ENCODE measurements at regions not wholly inside any gene's neighbourhood (a gene's known extent, or its start where the extent isn't known, plus 50 kb on each side); places are given as distances from the start of the nearest gene placed in this dataset.

DNA sequence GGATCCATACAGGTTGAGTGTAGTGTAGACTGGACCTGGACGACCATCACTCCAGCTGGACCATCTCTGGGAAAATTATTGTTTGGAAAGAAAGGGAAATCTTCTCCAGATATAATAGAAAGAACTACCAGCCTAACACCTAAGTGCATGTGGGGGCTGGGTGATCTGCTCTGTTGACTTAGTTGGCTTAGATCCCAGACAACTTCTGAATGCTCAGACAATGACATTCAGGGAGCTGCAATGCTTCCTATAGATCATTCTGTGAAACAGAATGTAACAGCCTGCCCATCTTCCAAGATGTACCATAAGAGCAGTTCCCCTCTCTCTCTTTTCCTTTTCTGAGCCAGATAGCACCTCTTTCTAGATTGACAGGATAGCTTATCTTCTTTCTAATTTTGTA is 572.8 kb upstream of the STXBP6 start:
- H3K9ac ChIP-seq, result no peak overlapping the region
- ChIA-PET POLR2A (no interaction called here), CTCF (no interaction called here)
- H3K4me1 ChIP-seq (ENCODE audit: control insufficient read depth in 1 of 2, insufficient read depth in 2 of 2, low read depth in 1 of 2, low read length in 1 of 2), result no peaks in the 10 kb centered on the region
- H3K9me2 ChIP-seq, result no peaks in the 10 kb centered on the region
- no peaks in the 10 kb centered on the region for H3K79me2 ChIP-seq (ENCODE audit: insufficient read depth)
- H3K4me3 ChIP-seq (ENCODE audit: low read depth in 2 of 2, low read length in 1 of 2), result no peak overlapping the region
- no peaks in the 10 kb centered on the region for H3K27me3 ChIP-seq (ENCODE audit: insufficient read depth)
- WGBS (ENCODE audit: low lambda C conversion rate), result 0% methylated on average over 1 of the region's 1 CpG
- no peaks in the 10 kb centered on the region for H3F3A ChIP-seq (replicated peaks; ENCODE audit: insufficient read depth)
- no peak for DNase-seq
- no peak overlapping the region for H2AFZ ChIP-seq (ENCODE audit: low read depth)
- no peaks in the 10 kb centered on the region for H3K36me3 ChIP-seq (replicated peaks in 1 of 2; ENCODE audit: control insufficient read depth in 1 of 2, insufficient read depth in 2 of 2, low read length in 1 of 2)
- no peak overlapping the region for H3K4me2 ChIP-seq
- TF ChIP-seq, protein P1, sequence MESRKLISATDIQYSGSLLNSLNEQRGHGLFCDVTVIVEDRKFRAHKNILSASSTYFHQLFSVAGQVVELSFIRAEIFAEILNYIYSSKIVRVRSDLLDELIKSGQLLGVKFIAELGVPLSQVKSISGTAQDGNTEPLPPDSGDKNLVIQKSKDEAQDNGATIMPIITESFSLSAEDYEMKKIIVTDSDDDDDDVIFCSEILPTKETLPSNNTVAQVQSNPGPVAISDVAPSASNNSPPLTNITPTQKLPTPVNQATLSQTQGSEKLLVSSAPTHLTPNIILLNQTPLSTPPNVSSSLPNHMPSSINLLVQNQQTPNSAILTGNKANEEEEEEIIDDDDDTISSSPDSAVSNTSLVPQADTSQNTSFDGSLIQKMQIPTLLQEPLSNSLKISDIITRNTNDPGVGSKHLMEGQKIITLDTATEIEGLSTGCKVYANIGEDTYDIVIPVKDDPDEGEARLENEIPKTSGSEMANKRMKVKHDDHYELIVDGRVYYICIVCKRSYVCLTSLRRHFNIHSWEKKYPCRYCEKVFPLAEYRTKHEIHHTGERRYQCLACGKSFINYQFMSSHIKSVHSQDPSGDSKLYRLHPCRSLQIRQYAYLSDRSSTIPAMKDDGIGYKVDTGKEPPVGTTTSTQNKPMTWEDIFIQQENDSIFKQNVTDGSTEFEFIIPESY (IDR thresholded peaks at IDR 0.05; ENCODE audit: borderline replicate concordance, low read depth), result no peak
- TF ChIP-seq EZH2phosphoT487 (IDR thresholded peaks at IDR 0.05; ENCODE audit: borderline replicate concordance, low read depth) (no peak), JUND (IDR thresholded peaks at IDR 0.05) (no peak), SIN3A (IDR thresholded peaks at IDR 0.05; ENCODE audit: borderline replicate concordance, low read depth, low read length) (no peak), FOXJ3 (CRISPR knock-in tag; IDR thresholded peaks at IDR 0.05) (no peak), FOXM1 (IDR thresholded peaks at IDR 0.05; ENCODE audit: low read depth) (no peak), FOSL2 (IDR thresholded peaks at IDR 0.05; ENCODE audit: borderline replicate concordance, low read depth) (no peak), SMC3 (IDR thresholded peaks at IDR 0.05; ENCODE audit: low read depth, low read length) (no peak), POLR2AphosphoS5 (IDR thresholded peaks at IDR 0.05; ENCODE audit: low read depth, low read length) (no peak), NRF1 (IDR thresholded peaks at IDR 0.05; ENCODE audit: low read depth, low read length) (no peak)
- TF ChIP-seq, protein P2, sequence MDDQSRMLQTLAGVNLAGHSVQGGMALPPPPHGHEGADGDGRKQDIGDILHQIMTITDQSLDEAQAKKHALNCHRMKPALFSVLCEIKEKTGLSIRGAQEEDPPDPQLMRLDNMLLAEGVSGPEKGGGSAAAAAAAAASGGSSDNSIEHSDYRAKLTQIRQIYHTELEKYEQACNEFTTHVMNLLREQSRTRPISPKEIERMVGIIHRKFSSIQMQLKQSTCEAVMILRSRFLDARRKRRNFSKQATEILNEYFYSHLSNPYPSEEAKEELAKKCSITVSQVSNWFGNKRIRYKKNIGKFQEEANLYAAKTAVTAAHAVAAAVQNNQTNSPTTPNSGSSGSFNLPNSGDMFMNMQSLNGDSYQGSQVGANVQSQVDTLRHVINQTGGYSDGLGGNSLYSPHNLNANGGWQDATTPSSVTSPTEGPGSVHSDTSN (IDR thresholded peaks at IDR 0.05), result no peak
- TF ChIP-seq, protein P3, sequence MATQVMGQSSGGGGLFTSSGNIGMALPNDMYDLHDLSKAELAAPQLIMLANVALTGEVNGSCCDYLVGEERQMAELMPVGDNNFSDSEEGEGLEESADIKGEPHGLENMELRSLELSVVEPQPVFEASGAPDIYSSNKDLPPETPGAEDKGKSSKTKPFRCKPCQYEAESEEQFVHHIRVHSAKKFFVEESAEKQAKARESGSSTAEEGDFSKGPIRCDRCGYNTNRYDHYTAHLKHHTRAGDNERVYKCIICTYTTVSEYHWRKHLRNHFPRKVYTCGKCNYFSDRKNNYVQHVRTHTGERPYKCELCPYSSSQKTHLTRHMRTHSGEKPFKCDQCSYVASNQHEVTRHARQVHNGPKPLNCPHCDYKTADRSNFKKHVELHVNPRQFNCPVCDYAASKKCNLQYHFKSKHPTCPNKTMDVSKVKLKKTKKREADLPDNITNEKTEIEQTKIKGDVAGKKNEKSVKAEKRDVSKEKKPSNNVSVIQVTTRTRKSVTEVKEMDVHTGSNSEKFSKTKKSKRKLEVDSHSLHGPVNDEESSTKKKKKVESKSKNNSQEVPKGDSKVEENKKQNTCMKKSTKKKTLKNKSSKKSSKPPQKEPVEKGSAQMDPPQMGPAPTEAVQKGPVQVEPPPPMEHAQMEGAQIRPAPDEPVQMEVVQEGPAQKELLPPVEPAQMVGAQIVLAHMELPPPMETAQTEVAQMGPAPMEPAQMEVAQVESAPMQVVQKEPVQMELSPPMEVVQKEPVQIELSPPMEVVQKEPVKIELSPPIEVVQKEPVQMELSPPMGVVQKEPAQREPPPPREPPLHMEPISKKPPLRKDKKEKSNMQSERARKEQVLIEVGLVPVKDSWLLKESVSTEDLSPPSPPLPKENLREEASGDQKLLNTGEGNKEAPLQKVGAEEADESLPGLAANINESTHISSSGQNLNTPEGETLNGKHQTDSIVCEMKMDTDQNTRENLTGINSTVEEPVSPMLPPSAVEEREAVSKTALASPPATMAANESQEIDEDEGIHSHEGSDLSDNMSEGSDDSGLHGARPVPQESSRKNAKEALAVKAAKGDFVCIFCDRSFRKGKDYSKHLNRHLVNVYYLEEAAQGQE (IDR thresholded peaks at IDR 0.05; ENCODE audit: low read depth, low read length), result no peak
- H4K20me1 ChIP-seq (ENCODE audit: insufficient read depth), result no peaks in the 10 kb centered on the region
- H3K9me3 ChIP-seq, result peaks cover 5% of the 10 kb centered on the region; the same call in 1 of the 2 replicates
- H3K27ac ChIP-seq (ENCODE audit: low read depth in 2 of 2, low read length in 1 of 2), result no peak overlapping the region

All from SK-N-SH (cell line).